SK-N-SH treated with all-trans-retinoic acid at 6 μM for 48 hours (cell line): ENCODE measurements at regions not wholly inside any gene's neighbourhood (a gene's known extent, or its start where the extent isn't known, plus 50 kb on each side); places are given as distances from the start of the nearest gene placed in this dataset.

Experiments
- ARNTL ChIP-seq: fragments of 450-650 bp; formaldehyde crosslinking; IDR thresholded peaks from 2 replicates; pipeline ENCODE4 v1.5.0; 2020; ENCODE audit warnings: low read depth, mild to moderate bottlenecking, moderate library complexity, borderline replicate concordance
- ESRRG ChIP-seq: fragments of 250-450 bp; sonication (Bioruptor Pico); IDR thresholded peaks from 2 replicates; pipeline ENCODE4 v1.6.1; 2021; ENCODE audit warnings: mild to moderate bottlenecking
- GLIS3 ChIP-seq: fragments of 250-450 bp; sonication (Bioruptor Pico); IDR thresholded peaks from 2 replicates; pipeline ENCODE4 v1.5.0; 2020; ENCODE audit warnings: mild to moderate bottlenecking, moderate library complexity
- POU6F1 ChIP-seq: fragments of 250-450 bp; sonication (Bioruptor Pico); IDR thresholded peaks from 2 replicates; pipeline ENCODE4 v1.8.0; 2021; ENCODE audit warnings: low read depth, mild to moderate bottlenecking, moderate library complexity, borderline replicate concordance
- RARB ChIP-seq: fragments of 250-450 bp; sonication (Bioruptor Pico); IDR thresholded peaks from 2 replicates; pipeline ENCODE4 v1.8.0; 2021; ENCODE audit warnings: mild to moderate bottlenecking, moderate library complexity
- ZFP30 ChIP-seq: fragments of 450-650 bp; formaldehyde crosslinking; IDR thresholded peaks from 2 replicates; pipeline ENCODE4 v1.5.0; 2022; ENCODE audit warnings: mild to moderate bottlenecking, moderate library complexity

GRCh38 chr4:111943796-111944203, 201.5 kb upstream of the FAM241A start:
- TF ChIP-seq RARB (CRISPR knock-in tag) (no peak), ESRRG (CRISPR knock-in tag) (no peak), ARNTL (CRISPR knock-in tag) (no peak), GLIS3 (CRISPR knock-in tag) (no peak), POU6F1 (CRISPR knock-in tag) (no peak), ZFP30 (CRISPR knock-in tag) (no peak)
